ENCODE measurements at regions not wholly inside any gene's neighbourhood (a gene's known extent, or its start where the extent isn't known, plus 50 kb on each side); places are given as distances from the start of the nearest gene placed in this dataset.

- no peak for DNase-seq (ENCODE audit: low spot score)
Measured at GRCh38 chr18:76126327-76126726, 368.7 kb downstream of the ZNF516 start.

- DNase-seq (ENCODE audit: low spot score) = no peak
Measured at GRCh38 chr18:76121011-76121410, 374.0 kb downstream of the ZNF516 start.

- DNase-seq (ENCODE audit: low spot score) = no peak
Measured at GRCh38 chr18:76115580-76115979, 379.5 kb downstream of the ZNF516 start.

GRCh38 chr18:76113101-76113500 is 381.9 kb downstream of the ZNF516 start:
- DNase-seq (ENCODE audit: low spot score) = no peak

DNA sequence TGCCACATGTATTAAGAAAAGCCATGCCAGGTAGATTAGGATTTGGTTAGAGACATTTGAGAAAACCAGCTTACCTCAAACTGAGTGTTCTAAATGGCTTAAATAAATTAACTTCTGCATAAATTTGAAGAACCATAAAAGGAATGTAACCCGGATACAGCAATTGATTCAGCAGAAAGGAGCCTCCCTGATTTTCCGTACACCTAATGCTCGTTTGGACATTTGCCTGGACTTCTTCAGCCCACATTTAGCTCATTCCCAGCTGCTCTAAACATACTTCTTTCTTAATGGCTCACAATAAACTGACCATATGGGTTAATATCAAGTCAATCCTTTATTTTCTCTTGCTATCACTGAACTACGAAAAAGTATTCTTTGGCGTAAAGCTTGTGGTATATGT is 392.4 kb downstream of the ZNF516 start:
- no peak for DNase-seq (ENCODE audit: low spot score)

DNA sequence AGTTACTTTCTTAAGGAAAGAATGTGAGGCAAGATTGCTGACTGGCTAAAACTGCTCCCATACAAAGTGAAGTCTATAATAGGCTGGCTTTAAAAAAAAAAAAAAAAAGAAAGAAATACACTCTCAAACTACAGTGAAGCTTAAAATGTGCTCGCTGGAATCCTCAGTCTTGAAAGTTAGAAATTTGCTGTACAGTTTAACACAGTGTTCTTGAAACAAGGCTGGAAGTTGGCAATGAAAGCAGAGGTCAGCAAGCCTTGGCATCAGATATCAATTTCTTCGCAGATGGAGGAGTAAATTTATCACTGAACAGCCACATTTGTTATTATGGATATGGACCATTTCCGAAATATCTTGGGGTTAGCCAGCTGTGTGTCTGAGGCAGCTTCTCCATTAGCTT is 392.9 kb downstream of the ZNF516 start:
- no peak for DNase-seq (ENCODE audit: low spot score)

- no peak for DNase-seq (ENCODE audit: low spot score)
Measured at GRCh38 chr18:76099931-76100457, 395.0 kb downstream of the ZNF516 start.

DNA sequence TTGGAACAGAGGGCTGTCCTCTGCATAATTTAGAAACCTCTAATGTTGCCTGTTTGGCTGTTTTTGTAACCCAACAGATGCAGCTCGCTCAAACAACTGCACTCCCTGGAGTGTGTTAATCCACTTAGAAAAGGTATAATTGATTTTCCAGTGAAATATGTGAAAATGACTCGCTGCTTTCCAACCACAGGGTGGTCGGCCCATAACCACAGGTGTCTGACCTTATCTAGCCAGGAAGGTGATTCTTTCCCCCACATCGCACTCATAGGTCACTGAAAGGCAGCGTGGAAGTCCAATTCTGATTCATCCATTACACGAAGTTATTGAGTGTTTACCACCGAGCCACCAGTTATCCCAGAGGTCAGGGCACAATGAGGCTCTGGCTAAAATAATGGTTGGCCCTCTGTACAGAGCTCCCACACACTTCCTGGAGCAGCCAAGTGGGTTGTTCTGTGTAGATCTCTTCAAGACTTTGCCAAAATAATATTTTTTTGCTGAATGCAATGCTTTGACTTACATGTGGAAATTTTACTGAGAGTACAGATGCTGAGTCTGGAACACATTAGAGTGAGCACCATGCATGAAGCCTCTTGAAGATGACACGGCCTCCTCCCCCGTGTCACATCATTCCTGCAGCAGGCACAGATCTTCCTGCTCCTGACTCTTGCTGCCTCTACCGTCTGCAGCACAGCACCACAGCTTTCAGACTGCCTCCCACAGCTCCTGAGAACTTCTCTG is 396.2 kb downstream of the ZNF516 start:
- DNase-seq (ENCODE audit: low spot score) = no peak

- no peak for DNase-seq (ENCODE audit: low spot score)
Measured at GRCh38 chr18:76081536-76081935, 413.5 kb downstream of the ZNF516 start.

GRCh38 chr18:76080430-76080829 is 414.6 kb downstream of the ZNF516 start:
- no peak for DNase-seq (ENCODE audit: low spot score)

- no peak for DNase-seq (ENCODE audit: low spot score)
Measured at GRCh38 chr18:76075777-76076176, 419.3 kb downstream of the ZNF516 start.

DNA sequence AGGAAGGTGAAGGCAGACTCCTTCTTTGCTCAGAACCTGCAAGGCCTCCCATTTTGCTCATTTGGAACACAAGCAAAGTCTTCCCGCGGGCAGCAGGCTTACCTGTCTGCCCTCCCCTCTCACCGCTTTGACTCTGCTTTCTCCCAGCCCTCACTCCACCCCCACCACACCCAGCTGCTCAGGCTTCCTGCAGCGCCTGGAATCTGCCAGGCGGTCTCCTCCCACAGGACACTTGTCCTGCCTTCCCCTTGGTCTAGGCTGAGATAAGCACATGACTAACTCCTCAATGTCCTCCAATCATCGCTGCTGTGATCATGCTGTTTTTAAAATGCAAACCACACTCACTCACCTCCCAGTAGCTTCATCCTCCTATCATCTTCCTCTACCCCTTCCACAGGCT is 430.0 kb downstream of the ZNF516 start:
- DNase-seq (ENCODE audit: low spot score) = no peak

- DNase-seq (ENCODE audit: low spot score) = no peak
Measured at GRCh38 chr18:76058146-76058545, 436.9 kb downstream of the ZNF516 start.

- DNase-seq (ENCODE audit: low spot score) = no peak
Measured at GRCh38 chr18:76057386-76057785, 437.7 kb downstream of the ZNF516 start.

DNA sequence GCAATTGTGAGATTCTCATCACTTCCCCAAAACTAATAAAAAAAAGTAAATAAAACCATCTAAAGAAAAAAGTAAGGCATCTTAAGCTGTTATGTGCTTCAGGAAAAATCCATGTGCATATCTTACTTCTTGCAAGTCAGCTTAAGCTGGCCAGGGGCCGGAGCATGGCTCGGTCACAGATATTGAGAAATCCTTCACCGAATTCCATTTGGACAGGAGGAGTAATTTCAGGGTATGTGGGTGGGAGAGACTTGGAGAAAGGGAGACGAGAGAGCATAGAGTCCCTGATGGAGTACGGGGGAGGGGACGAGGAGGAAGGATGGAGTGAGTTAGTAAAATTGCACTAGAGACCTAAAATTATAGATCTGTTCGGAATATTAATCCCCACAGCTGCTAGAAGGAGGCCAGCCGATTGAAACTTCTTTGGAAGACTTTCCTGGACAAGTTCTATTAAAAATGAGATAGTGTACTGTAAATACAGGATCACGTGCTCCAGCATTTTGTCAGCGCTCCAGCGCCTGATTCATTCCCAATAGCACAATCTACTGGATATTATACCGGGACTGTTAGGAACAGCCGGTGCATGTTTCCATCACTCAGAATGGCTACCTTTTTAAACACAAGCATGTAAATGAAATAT is 438.5 kb downstream of the ZNF516 start:
- no peak for DNase-seq (ENCODE audit: low spot score)

- no peak for DNase-seq (ENCODE audit: low spot score)
Measured at GRCh38 chr18:76055578-76055977, 439.5 kb downstream of the ZNF516 start.

- no peak for DNase-seq (ENCODE audit: low spot score)
Measured at GRCh38 chr18:76055025-76055424, 440.0 kb downstream of the ZNF516 start.

DNA sequence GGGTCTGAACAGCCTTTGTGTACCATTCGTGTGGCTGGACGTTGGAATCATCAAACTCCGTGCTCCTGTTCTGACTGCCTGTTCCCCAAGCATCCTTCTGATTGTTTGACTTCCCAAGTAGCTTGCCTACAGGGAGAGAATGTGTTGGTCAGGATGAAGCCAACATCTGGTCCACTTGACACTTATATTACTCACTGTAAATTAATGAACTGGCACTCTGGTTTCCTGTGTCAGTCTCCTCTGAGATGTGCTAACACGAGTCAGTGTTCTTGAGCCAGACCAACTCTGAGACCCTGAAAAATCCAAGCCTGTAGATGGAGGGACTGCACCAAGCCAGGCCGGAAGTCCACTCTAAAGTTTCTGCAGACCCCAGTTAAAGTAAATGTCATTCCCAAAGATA is 440.9 kb downstream of the ZNF516 start:
- DNase-seq (ENCODE audit: low spot score) = no peak

DNA sequence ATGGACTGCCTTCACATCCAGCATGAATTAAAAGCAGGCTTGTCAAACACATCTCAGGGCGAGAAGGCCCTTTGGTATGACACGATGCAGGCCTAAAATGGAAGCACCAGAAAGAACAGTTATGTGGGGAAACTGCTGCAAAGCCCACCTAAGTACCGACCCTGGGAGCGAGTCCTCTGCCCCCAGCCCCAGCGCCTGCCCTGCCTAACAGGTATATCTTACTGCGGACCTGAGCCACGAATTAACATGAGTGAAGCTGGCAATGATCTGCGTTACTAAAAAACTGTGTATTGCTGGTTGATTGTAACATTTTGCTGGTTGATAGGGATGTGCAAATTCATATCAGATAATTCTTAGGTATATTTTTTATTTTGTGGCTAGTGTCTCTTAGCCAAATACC is 441.5 kb downstream of the ZNF516 start:
- DNase-seq (ENCODE audit: low spot score) = no peak

- DNase-seq (ENCODE audit: low spot score) = no peak
Measured at GRCh38 chr18:76052227-76052595, 442.8 kb downstream of the ZNF516 start.

DNA sequence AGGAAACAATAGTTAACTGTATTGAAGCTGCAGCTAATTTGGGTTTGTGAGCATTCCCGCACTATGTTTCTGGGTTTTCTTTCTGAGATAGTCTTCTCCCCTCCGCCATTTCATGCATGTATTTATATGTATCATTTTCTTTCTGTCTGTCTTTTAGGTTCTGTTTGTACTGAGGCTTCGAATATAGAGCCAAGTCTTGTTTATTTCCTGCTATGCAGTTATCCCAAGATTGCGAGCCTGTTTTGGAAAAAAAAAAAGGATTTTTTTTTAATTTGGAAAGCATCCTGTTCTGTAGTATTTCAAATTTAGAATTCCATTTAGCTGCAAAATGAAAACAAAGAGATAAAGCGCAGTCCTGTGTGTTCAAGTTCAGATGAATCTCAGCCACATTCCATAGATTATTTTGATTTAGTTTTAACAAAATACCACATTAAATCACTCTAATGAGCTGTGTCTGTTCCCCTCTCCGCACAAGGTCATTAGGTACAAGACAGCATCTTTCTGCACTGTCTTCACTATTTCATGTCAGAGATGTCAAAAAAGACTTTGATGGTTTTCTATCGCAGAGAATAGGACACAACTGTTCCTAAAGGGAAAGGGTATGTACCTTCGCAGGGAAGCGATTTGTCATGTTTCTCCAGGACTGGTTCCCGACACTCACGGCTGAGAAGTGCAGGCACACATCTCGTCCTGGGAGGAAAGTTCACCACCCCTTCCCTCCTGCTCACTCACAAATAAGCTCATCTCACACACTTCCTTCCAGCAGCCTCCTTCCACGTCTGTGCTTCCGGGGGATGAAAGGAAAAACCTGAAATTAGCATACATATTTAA is 443.4 kb downstream of the ZNF516 start:
- no peak for DNase-seq (ENCODE audit: low spot score)

GRCh38 chr18:76046221-76046620 is 448.8 kb downstream of the ZNF516 start:
- no peak for DNase-seq (ENCODE audit: low spot score)

DNA sequence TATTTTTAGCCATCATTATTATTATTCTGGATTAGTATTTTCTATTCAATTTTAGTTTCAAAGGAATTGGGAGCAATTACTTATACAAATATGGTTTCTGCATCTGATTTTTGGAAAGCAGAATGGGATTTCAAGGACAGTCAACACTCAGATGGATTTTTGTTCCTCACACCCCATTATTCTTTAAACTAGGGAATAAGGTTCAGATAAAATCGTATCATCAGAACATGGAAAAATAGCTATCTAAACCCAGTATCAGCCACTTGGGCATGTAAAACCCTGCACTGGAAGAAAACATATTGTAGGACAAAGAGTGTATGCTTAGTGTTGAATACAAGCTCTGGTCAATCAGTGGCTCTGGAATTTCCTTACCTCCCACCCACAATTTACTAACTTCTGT is 452.5 kb downstream of the ZNF516 start:
- DNase-seq (ENCODE audit: low spot score) = no peak
